ENCODE measurements at regions not wholly inside any gene's neighbourhood (a gene's known extent, or its start where the extent isn't known, plus 50 kb on each side); places are given as distances from the start of the nearest gene placed in this dataset.
A peak's percentile ranks its signal among the peaks of the same experiment; 100 is the strongest.
"Not testable (repeated sequence)": the region's sequence is repeated elsewhere in the genome, so short reads cannot be mapped to it uniquely, and the experiment has no call there.

DNA sequence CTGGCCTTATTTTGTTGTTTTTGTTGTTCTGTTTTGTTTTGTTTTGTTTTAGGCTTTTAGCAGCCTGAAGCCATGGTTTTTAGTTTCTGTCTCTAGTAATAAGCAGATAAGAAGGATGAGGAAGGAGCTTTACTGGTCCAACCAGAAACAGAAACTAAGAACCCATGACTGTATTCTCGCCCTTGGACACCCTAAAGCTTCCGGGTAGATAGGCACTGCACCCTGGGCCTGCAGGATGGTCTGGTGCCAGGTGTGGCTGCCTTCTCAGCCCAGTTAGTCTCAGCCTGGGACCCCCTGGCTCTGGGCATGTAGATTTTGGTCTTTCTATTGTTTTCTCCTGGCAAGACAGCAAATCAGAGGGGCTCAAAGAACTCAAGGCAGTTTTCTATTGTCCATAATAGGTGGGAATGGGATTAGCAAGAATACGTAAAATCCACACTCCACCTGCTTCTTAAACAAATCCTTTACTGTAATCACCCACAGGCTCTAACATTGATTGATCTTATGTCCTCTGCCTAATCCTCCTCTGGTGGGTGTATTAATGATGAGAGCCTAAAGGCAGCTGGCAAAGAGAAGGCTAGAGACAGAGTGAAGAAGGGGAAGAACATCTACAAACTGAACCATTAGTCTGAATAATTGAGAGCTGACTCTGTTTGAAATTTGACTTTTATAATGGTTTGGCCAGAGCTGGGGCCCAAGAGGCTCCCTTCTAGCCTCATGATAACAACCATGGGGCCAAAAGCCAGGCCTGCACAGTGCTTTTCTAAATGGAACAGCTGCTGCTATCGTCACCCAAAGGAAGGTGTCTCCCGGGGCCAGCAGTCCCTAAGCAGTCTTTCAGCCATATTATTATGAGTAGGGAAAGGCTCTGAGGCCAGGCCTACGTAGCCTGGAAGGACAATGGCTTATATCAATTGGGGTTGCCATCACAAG lies 106.8 kb upstream of the ATP1A1 start:
- DNase-seq = no peak

- DNase-seq = no peak
Measured at GRCh38 chr1:116266864-116267212, 106.2 kb upstream of the ATP1A1 start.

DNA sequence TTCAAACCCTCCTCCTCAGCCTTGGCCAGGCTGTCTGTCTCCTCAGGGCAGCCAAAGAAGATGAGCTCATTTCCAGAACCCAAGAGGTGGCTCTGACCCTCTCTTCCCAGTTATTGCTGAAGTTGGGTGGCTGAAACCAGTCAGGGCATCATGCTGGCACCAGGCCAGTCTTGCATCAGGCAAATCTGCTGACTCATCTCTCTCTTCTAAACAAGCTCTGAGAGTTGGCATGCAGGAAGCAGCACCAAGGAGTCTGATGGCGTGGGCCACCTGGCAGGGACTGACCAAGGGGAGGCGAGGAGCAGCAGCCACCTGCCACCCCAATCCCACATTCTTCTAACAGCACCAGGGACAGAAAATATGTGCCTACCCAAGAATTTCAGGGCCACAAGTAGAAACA lies 104.8 kb upstream of the ATP1A1 start:
- DNase-seq = peak; percentile 45

DNA sequence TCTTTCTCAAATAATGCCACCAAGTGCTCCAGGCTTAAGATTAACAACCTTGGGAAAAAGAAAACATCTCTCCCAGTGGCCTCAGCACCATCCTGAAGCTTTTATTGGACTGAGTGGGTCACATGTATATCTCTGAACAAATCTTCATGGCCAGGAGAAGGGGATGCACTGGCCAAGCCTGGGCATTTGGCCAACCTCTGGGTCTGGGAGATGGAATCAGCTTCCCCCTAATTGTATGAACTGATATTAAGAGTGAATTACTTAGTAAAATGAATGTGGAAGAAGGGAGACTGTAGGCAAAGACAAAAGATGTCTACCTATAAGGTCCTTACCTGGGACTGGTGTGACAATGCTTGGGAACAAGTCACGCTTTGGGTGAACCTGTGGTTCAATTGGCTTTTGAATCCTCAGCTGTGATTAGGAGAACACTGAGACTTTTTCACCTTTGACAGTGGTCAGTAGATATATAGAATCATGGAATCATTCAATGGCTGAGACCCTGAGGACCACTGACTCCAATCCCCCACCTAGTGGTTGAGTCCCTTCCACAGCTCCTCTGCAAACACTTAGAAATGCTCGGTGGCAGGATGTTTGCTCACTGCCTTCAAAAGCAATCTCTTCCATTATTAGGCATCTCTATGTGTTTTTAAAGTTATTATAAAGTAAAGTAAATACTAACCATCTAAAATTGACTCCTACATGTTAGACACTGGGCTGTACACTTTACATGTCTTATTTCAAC lies 102.6 kb upstream of the ATP1A1 start:
- no peak for DNase-seq

DNA sequence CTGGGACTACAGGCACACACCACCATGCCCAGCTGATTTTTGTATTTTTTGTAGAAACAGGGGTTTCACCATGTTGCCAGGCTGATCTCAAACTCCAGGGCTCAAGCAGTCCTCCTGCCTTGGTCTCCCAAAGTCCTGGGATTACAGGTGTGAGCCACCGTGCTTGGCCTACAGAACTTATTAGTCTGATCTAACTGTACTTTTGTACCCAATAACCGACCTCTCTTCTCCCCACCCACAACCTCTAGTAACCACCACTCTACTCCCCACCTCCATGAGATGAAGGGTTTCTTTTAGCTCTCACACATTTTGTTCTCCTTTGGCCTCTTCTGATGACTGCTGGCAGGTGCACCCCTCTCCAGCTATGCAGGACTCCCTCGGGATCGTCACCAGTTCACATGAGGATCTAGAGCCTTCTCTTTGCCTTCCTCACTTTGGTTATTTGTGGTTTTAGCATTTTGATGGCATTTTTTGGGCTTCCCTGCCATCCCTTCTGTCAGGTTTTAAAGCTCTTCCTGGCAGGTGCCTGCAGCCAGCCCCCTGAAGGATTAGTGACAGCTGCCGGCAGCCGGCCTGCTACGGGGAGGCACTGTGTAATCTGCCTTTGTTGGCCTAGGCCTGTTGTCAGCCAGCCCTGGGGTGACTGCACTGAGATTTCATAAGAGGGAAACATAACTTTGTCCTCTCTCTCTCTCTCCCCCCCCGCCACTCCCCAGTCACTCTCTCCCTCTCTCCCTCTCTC lies 99.8 kb upstream of the ATP1A1 start:
- no peak for DNase-seq

DNA sequence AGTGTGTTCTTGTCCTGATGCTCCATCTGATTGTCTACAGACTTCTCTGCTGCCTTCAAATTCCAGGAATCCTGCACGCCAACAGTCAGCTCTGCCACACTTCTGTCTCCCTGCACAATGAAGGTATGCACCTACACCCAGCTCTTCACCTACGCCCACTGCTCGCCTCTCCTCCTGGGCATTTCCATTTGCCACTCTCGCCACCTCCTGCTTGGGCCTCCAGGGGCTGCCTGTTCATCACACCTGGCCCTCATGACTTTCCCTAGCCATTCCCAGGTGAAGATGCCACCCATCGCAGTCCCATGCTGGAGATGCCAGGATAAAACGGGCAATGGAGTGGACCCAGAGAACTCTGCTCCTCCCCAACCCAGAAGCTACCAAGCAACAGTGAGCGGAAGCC lies 96.5 kb upstream of the ATP1A1 start:
- DNase-seq = no peak

DNA sequence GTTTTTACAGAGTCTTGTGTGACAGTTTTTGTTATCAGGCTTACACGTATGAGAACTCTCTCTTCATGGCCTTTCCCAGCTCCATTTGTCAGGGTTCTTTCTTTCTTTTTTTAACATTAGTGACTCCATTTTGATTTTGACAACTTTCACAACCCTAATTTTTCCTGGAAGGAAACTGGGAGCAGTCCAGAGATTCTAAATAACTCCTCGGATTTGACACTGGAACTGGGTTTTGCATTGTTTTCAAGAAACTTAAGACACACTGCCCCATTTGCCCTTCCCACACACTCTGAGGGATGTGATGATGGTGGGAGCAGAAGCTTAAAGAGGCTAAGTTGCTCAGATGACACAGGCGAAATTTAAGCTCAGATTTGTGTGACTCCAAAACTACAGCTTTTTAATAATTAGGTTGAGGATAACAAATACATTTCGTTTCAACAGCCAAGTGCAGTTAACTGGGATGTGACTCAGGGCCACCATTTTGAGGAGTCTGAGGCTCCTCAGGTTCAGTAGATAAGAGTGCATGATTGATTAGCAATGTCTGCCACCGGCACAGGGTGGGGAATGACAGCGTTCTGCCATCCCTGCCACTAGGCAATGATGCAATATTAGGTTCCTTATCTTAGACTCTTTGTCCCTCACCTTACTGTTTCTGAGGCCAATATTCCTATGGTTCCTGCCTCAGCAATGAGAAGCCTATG lies 95.1 kb upstream of the ATP1A1 start:
- DNase-seq = no peak

DNA sequence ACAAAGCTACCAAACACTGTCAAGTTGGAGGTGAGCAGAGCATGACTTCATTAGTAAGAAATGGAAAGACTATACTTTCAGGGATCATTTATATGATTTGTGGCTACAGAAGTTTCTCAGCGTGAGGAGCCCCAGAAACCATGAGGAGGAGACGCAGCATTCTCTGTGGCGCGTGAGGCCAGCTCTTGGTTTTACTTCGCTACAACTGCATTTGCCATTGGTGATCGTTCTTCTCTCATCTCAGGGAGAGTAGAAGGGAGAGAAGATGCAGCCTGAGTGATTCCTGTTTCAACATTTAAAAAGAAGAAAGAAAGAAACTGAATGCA lies 94.5 kb upstream of the ATP1A1 start:
- no peak for DNase-seq

GRCh38 chr1:116279715-116280114 lies 93.3 kb upstream of the ATP1A1 start:
- no peak for DNase-seq

- DNase-seq = no peak
Measured at GRCh38 chr1:116284819-116285390, 88.1 kb upstream of the ATP1A1 start.

DNA sequence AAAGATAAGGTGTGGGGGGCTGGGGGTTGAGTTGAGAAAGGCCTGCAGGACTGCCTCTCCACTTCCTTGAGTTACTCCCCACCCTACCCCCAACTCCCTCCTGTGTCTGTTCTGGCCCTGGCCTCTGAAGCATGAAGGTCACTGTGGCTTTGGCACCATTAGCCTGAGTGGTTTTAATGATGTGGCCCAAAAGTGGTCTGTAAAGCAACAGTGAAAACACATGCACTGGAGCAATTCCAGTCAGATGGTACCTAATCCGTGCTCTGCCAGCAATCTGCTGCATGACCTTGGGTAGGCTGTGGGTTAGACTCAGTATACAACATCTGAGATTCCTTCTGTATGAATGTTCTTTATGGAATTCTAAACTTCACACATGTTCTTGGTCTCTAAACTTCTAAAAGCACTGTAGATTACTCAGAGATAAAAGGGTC lies 86.5 kb upstream of the ATP1A1 start:
- no peak for DNase-seq

DNA sequence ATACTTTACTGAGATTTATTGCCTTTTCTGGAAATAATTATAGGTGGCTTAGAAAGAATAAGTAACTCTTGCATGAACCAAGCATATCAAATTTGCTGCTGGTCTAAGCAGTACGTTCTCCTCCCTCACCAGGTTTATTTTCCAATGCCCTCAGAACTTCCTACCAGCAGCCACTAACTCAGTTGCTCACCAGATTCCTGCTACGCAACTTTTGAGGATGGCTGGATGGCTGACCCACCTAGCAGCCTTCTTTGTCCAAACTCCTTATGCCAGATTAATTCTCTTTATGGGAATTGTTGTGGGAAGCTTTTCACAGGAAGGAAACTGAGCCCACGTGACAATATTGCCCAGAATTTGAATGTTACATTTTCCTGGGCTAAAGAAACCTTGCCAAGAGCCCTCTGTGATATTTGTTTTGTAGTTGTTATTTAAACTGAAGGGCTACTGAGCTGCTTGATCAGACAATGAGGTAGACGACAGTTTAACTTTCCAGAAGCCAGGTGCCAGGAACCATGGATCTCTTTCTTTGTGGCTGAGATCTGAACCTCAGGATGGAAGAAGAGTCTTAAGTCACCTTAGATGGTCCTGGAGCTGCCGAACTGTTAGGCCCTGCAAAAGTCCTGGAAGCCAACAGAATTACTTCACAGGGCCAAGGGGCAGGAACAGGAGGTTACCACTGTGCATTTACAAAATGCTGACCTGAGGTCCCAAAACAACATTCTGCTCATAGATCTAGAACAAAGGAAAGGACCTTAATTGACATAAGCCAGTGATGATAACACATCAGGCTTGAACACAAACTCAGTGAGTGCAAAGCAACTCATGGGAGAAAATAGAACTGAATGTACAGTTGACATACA lies 85.5 kb upstream of the ATP1A1 start:
- DNase-seq = no peak

- no peak for DNase-seq
Measured at GRCh38 chr1:116288201-116288598, 84.8 kb upstream of the ATP1A1 start.

DNA sequence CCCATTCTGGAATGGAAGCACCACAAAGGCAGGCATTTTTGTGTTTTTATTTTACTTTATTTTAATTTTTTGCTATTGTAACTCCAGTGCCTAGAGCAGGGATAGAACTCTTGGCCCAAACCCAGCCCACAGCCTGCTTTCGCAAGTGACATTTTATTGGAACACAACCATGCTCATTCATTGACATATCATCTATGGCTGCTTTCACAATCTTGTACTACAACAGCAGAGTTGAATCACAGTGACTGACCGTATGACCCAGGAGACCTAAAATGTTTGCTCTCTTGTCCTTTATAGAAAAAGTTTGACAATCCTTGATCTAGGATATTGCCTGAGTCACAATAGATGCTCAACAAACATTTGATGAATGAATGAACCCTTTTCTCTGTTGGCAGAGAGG lies 83.9 kb upstream of the ATP1A1 start:
- no peak for DNase-seq

- no peak for DNase-seq
Measured at GRCh38 chr1:116290085-116290705, 82.8 kb upstream of the ATP1A1 start.

- no peak for DNase-seq
Measured at GRCh38 chr1:116291024-116291423, 82.0 kb upstream of the ATP1A1 start.

GRCh38 chr1:116292929-116293725 lies 79.9 kb upstream of the ATP1A1 start:
- no peak for DNase-seq

DNA sequence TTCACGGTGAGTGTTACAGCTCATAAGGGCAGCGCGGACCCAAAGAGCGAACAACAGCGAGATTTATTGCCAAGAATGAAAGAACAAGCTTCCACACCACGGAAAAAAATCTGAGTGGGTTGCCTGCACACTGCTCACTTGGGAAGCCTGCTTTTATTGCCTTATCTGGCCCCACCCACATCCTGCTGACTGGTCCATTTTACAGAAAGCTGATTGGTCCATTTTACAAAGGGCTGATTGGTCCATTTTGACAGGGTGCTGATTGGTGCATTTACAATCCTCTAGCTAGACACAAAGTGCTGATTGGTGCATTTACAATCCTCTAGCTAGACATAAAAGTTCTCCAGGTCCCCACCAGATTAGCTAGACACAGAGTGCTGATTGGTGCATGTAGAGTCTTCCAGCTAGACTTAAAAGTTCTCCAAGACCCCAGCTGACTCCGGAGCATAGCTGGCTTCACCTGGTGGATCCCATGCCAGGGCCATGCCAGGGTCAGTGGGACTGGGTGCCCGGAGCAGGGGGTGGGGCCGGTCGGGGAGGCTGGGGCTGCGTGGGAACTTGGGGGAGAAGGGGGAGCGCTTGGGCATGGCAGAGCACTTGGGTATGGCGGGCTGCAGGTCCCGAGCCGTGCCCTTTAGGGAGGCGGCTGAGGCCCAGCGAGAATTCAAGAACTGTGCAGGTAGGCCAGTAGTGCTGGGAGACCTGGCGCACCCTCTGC lies 75.4 kb upstream of the ATP1A1 start:
- DNase-seq = no peak

DNA sequence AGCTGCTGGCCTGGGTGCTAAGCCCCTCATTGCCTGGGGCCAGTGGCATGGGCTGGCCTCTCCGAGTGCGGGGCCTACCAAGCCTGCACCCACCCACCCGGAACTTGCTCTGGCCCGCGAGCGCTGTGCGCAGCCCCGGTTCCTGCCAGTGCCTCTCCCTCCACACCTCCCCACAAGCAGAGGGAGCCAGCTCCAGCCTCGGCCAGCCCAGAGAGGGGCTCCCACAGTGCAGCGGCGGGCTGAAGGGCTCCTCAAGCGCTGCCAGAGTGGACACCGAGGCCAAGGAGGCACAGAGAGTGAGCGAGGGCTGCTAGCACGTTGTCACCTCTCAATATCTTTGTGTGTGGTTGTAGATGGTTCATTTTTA lies 74.8 kb upstream of the ATP1A1 start:
- not testable (repeated sequence) for DNase-seq

DNA sequence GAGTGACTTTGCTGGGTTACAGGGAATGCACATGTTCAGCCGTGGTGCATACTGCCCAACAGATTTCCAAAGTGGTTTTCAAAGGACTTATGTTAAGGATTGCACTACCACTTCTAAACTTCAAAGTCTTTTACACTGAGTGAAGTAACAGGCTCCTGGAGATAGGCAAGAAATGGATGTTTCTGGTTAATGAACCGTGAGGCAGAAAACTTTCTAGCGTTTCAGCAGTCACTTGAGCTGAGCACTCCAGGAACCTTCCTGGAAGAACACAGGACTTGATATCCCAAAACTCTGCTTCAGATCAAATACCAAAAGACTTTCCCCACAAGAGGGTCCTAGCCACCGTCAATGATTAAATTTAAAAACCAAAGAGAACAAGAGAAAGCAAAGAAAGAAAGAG lies 74.3 kb upstream of the ATP1A1 start:
- no peak for DNase-seq
